ENCODE measurements at regions not wholly inside any gene's neighbourhood (a gene's known extent, or its start where the extent isn't known, plus 50 kb on each side); places are given as distances from the start of the nearest gene placed in this dataset.

DNA sequence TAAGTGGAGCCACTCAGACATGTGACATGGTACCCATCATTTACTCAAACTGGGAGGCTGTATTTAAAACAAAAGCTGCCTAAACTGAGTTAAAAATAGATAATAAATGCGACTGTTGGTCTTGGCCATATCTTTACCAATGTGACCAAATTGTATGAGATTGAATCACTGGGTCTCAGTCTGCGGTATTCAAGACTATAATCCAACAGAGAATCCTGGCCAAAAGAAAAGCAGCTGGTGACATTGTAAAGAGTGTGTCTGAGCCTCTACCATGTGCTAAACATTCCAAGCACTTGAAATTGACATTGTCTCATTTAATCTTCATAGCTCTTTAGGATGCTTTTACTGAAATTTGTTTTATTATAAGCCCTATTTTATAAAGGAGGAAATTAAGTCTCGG is 282.6 kb downstream of the ZNF608 start:
- in situ Hi-C loops (cut with MboI), result no loop called here
- Histone ChIP-seq H3K4me1 (ENCODE audit: insufficient read depth) (no peaks in the 10 kb centered on the region), H3F3A (ENCODE audit: insufficient read depth) (no peaks in the 10 kb centered on the region), H3K36me3 (ENCODE audit: low read depth) (no peaks in the 10 kb centered on the region), H3K9me2 (ENCODE audit: insufficient read depth) (no peaks in the 10 kb centered on the region), H3K4me3 (no peak overlapping the region), H3K79me2 (ENCODE audit: insufficient read depth) (no peaks in the 10 kb centered on the region), H3K27ac (no peak overlapping the region), H3K9ac (no peak overlapping the region), H3K4me2 (ENCODE audit: unreplicated experiment) (no peak overlapping the region), H4K20me1 (ENCODE audit: insufficient read depth) (no peaks in the 10 kb centered on the region), H3K9me3 (ENCODE audit: low read depth) (no peaks in the 10 kb centered on the region), H3K27me3 (replicated peaks; ENCODE audit: insufficient read depth) (0 out of 2 replicates have a peak, but pooled peaks cover 7% of the 10 kb centered on the region), H2AFZ (no peak overlapping the region)
- 64 to 68% methylated on average over 3 of the region's 3 CpGs for WGBS, 2 experiments (ENCODE audit: low coverage in 1 of 2, low lambda C conversion rate in 2 of 2, missing lambda C conversion rate in 2 of 2)
- no peak for DNase-seq
- TF ChIP-seq EZH2 (IDR thresholded peaks at IDR 0.05; ENCODE audit: insufficient read depth, poor library complexity, severe bottlenecking), result no peak
- no peak for TF ChIP-seq EZH2phosphoT487 (IDR thresholded peaks at IDR 0.05; ENCODE audit: insufficient read depth, low read depth)

DNA sequence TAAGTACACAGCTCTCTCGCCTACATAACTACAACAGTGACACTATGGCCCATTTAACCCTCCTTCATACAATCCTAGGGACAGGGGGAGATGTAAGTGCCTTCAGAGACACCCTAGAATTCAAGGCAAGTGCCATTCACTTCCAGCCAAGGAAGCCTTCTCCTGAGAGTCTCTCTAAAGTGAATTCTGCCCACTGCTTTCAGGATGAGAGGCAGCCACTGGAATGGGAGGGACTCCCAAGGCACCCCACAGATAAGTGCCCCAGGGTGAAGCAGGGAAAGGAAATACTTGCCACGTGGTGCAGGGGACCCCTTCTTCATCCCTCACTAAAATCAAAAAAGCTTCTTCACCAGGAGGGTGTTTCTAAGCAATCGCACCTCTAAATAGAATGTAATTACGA is 283.7 kb downstream of the ZNF608 start:
- 0 out of 2 replicates have a peak, but pooled peaks cover 6% of the 10 kb centered on the region for H3K27me3 ChIP-seq (replicated peaks; ENCODE audit: insufficient read depth)
- no peaks in the 10 kb centered on the region for H4K20me1 ChIP-seq (ENCODE audit: insufficient read depth)
- WGBS, 2 experiments (ENCODE audit: low coverage in 1 of 2, low lambda C conversion rate in 2 of 2, missing lambda C conversion rate in 2 of 2), result 61 to 66% methylated on average over 4 of the region's 4 CpGs
- no peaks in the 10 kb centered on the region for H3K4me1 ChIP-seq (ENCODE audit: insufficient read depth)
- H3K27ac ChIP-seq, result no peak overlapping the region
- H2AFZ ChIP-seq, result no peak overlapping the region
- H3K4me3 ChIP-seq, result no peak overlapping the region
- in situ Hi-C loops (cut with MboI), result no loop called here
- no peak overlapping the region for H3K4me2 ChIP-seq (ENCODE audit: unreplicated experiment)
- no peaks in the 10 kb centered on the region for H3F3A ChIP-seq (ENCODE audit: insufficient read depth)
- TF ChIP-seq EZH2 (IDR thresholded peaks at IDR 0.05; ENCODE audit: insufficient read depth, poor library complexity, severe bottlenecking) (no peak), EZH2phosphoT487 (IDR thresholded peaks at IDR 0.05; ENCODE audit: insufficient read depth, low read depth) (no peak)
- DNase-seq, result no peak
- H3K9me2 ChIP-seq (ENCODE audit: insufficient read depth), result no peaks in the 10 kb centered on the region
- no peaks in the 10 kb centered on the region for H3K9me3 ChIP-seq (ENCODE audit: low read depth)
- H3K36me3 ChIP-seq (ENCODE audit: low read depth), result no peaks in the 10 kb centered on the region
- H3K9ac ChIP-seq, result no peak overlapping the region
- H3K79me2 ChIP-seq (ENCODE audit: insufficient read depth), result no peaks in the 10 kb centered on the region

GRCh38 chr5:124461941-124462340 is 284.5 kb downstream of the ZNF608 start:
- Histone ChIP-seq H3K9me3 (ENCODE audit: low read depth) (no peaks in the 10 kb centered on the region), H4K20me1 (ENCODE audit: insufficient read depth) (no peaks in the 10 kb centered on the region), H2AFZ (no peak overlapping the region), H3K36me3 (ENCODE audit: low read depth) (no peaks in the 10 kb centered on the region), H3K9me2 (ENCODE audit: insufficient read depth) (no peaks in the 10 kb centered on the region), H3K4me1 (ENCODE audit: insufficient read depth) (no peaks in the 10 kb centered on the region), H3K9ac (no peak overlapping the region), H3K27ac (no peak overlapping the region), H3K27me3 (replicated peaks; ENCODE audit: insufficient read depth) (0 out of 2 replicates have a peak, but pooled peaks cover 4% of the 10 kb centered on the region), H3K4me3 (no peak overlapping the region), H3K4me2 (ENCODE audit: unreplicated experiment) (no peak overlapping the region), H3K79me2 (ENCODE audit: insufficient read depth) (no peaks in the 10 kb centered on the region), H3F3A (ENCODE audit: insufficient read depth) (no peaks in the 10 kb centered on the region)
- 21% methylated on average over 5 of the region's 5 CpGs for WGBS, 2 experiments (ENCODE audit: low coverage in 1 of 2, low lambda C conversion rate in 2 of 2, missing lambda C conversion rate in 2 of 2)
- DNase-seq, result no peak
- TF ChIP-seq EZH2 (IDR thresholded peaks at IDR 0.05; ENCODE audit: insufficient read depth, poor library complexity, severe bottlenecking), result no peak
- no peak for TF ChIP-seq EZH2phosphoT487 (IDR thresholded peaks at IDR 0.05; ENCODE audit: insufficient read depth, low read depth)
- in situ Hi-C loops (cut with MboI), result no loop called here

DNA sequence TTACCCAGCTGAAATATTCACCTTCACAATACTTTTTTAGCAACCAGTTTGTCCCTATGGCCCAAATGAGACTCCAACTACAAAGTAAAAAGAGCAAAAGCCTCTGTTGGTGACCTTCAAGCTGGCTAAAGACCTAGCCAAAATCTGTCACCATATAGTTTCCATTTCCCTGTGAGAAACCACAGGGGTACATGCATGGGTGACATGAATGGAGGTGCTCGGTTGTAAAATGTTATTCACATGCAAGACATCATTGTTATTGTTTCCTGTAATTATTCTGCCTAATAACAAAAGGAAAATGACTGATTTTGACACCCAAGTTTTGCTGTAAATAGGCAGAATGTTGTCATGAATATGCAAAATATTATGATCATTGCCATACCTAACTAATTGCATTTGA is 285.3 kb downstream of the ZNF608 start:
- Histone ChIP-seq H3K4me3 (no peak overlapping the region), H3K27me3 (replicated peaks; ENCODE audit: insufficient read depth) (0 out of 2 replicates have a peak, but pooled peaks cover 4% of the 10 kb centered on the region), H3F3A (ENCODE audit: insufficient read depth) (no peaks in the 10 kb centered on the region), H3K9ac (no peak overlapping the region), H3K79me2 (ENCODE audit: insufficient read depth) (no peaks in the 10 kb centered on the region), H3K9me2 (ENCODE audit: insufficient read depth) (no peaks in the 10 kb centered on the region), H3K9me3 (ENCODE audit: low read depth) (no peaks in the 10 kb centered on the region), H3K4me1 (ENCODE audit: insufficient read depth) (no peaks in the 10 kb centered on the region), H3K27ac (no peak overlapping the region), H3K4me2 (ENCODE audit: unreplicated experiment) (no peak overlapping the region), H2AFZ (no peak overlapping the region), H3K36me3 (ENCODE audit: low read depth) (no peaks in the 10 kb centered on the region), H4K20me1 (ENCODE audit: insufficient read depth) (no peaks in the 10 kb centered on the region)
- no peak for DNase-seq
- TF ChIP-seq EZH2 (IDR thresholded peaks at IDR 0.05; ENCODE audit: insufficient read depth, poor library complexity, severe bottlenecking), result no peak
- TF ChIP-seq EZH2phosphoT487 (IDR thresholded peaks at IDR 0.05; ENCODE audit: insufficient read depth, low read depth), result no peak
- in situ Hi-C loops (cut with MboI), result no loop called here
- WGBS, 2 experiments (ENCODE audit: low coverage in 1 of 2, low lambda C conversion rate in 2 of 2, missing lambda C conversion rate in 2 of 2), result 74 to 90% methylated on average over 1 of the region's 1 CpG

DNA sequence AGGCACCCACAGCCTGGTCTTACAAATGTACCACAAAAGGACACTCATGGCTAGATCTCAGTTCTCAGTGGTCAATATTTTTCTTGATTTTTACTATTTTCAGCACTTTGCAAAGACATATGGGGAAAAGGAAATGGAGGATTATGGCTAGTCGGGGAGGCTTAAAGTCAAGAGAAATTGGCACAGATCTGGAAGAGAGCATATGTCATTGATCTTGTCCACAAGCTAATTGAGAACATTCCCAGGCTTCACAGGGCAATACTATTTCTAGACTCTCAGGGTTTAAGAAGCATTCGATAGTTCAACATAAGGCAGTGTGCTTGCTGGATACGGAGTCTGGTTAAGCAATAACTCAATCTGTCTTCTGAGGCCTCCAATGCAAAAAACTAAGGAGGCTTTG is 285.8 kb downstream of the ZNF608 start:
- Histone ChIP-seq H3K9me2 (ENCODE audit: insufficient read depth) (no peaks in the 10 kb centered on the region), H4K20me1 (ENCODE audit: insufficient read depth) (no peaks in the 10 kb centered on the region), H3K27me3 (replicated peaks; ENCODE audit: insufficient read depth) (0 out of 2 replicates have a peak, but pooled peaks cover 6% of the 10 kb centered on the region), H3K9ac (no peak overlapping the region), H3K9me3 (ENCODE audit: low read depth) (no peaks in the 10 kb centered on the region), H3K4me1 (ENCODE audit: insufficient read depth) (no peaks in the 10 kb centered on the region), H2AFZ (no peak overlapping the region), H3F3A (ENCODE audit: insufficient read depth) (no peaks in the 10 kb centered on the region), H3K4me2 (ENCODE audit: unreplicated experiment) (no peak overlapping the region), H3K4me3 (no peak overlapping the region), H3K27ac (no peak overlapping the region), H3K36me3 (ENCODE audit: low read depth) (no peaks in the 10 kb centered on the region), H3K79me2 (ENCODE audit: insufficient read depth) (no peaks in the 10 kb centered on the region)
- no peak for TF ChIP-seq EZH2phosphoT487 (IDR thresholded peaks at IDR 0.05; ENCODE audit: insufficient read depth, low read depth)
- DNase-seq, result no peak
- 32 to 34% methylated on average over 3 of the region's 3 CpGs for WGBS, 2 experiments (ENCODE audit: low coverage in 1 of 2, low lambda C conversion rate in 2 of 2, missing lambda C conversion rate in 2 of 2)
- in situ Hi-C loops (cut with MboI), result no loop called here
